GM12892 (cell line): ENCODE measurements at regions not wholly inside any gene's neighbourhood (a gene's known extent, or its start where the extent isn't known, plus 50 kb on each side); places are given as distances from the start of the nearest gene placed in this dataset.

ENCODE experiments used
- POLR2A ChIP-seq: IDR thresholded peaks from 2 replicates; pipeline ENCODE4 v1.6.1; 2011; ENCODE audit warnings: low read depth, low read length, control low read depth
- POLR2AphosphoS5 ChIP-seq: IDR thresholded peaks from 2 replicates; pipeline ENCODE4 v1.6.1; 2011; ENCODE audit warnings: low read depth, low read length, control low read depth
- TAF1 ChIP-seq: IDR thresholded peaks from 2 replicates; pipeline ENCODE4 v1.6.1; 2011; ENCODE audit warnings: low read depth, mild to moderate bottlenecking, control low read depth, low read length, borderline replicate concordance

DNA sequence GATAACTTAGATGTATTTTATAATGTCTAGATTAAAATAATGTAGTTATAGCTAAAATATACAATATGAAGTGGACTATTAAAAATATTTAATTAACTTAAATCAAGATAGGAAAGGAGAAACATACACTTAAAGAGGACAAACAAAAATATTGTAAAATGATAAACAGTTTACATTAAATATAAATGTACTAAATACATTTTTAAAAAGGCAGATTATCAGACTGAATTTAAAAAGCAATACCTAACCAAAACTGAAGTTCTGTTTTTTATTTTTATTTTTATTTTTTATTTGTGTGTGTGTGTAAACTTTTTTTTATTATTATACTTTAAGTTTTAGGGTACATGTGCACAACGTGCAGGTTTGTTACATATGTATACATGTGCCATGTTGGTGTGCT, 811.6 kb upstream of the INTU start:
- TF ChIP-seq POLR2A (no peak), POLR2AphosphoS5 (no peak), TAF1 (no peak)
